Natural killer cell treated with Interleukin-12 subunit alpha and Interleukin-12 subunit beta and Interleukin-15 and Interleukin-18, amount 100 ng/mL, for 72 hours (primary cell): ENCODE measurements at regions not wholly inside any gene's neighbourhood (a gene's known extent, or its start where the extent isn't known, plus 50 kb on each side); places are given as distances from the start of the nearest gene placed in this dataset.

Experiments used
- ATAC-seq, 2 donors: fragments of 150-1000 bp; cut with Tn5 transposase in 1 of 2; sonication (Bioruptor Pico), chemical (Tn5 transposase) in 1 of 2; 2 replicates each; pipeline ENCODE4 v1.10.0; 2021
- DNase-seq: peaks from one replicate; pipeline ENCODE4 v3.0.0; 2022; ENCODE audit warnings: low spot score
- H3K27ac Mint-ChIP-seq, 2 donors: 1 replicate in 1 of 2; 2 replicates in 1 of 2; pipeline ENCODE4 v1.8.0; 2022; ENCODE audit warnings: mixed read lengths in 2 of 2, mild to moderate bottlenecking in 1 of 2, moderate library complexity in 1 of 2
- H3K27me3 Mint-ChIP-seq, 2 donors: 1 replicate in 1 of 2; 2 replicates in 1 of 2; pipeline ENCODE4 v1.8.0; 2022; ENCODE audit warnings: mixed read lengths in 2 of 2
- H3K36me3 Mint-ChIP-seq: one replicate; pipeline ENCODE4 v1.8.0; 2022; ENCODE audit warnings: mixed read lengths
- H3K4me1 Mint-ChIP-seq, 2 donors: 1 replicate in 1 of 2; 2 replicates in 1 of 2; pipeline ENCODE4 v1.8.0; 2022; ENCODE audit warnings: low read depth in 2 of 2, mixed read lengths in 2 of 2, mild to moderate bottlenecking in 1 of 2
- H3K4me3 Mint-ChIP-seq: one replicate; pipeline ENCODE4 v1.8.0; 2022; ENCODE audit warnings: mixed read lengths
- H3K9me3 Mint-ChIP-seq: 2 replicates; pipeline ENCODE4 v1.8.0; 2022; ENCODE audit warnings: mixed read lengths

DNA sequence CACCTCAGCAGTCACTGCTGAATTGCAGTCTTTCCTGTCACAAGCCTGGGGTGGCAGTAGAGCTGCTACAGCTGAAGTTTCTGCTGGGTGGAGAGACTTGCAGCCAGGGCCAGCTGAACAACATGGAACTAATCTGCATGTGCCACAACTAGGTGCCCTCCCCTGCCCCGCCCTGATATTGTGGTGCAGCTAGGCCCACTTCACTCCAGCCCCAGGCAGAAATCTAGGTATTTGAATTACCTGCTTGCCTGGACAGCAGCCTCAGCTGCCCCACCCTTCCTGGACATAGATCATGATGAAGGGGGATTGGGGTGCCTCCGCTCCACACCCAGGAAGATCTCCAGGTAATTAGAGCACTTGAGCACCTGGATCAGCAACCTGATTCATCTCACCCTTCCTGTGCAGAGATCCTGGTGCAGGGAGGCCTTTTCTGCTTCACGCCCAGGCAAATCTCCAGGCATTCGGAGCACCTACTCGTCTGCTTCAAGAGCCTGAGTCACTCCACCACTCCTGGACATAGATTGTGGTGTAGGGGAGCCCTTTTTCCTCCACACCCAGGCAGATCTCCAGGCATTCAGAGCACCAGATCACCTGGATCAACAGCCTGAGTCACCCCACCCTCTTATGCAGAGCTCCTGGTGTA is 477.0 kb downstream of the SOX5 start:
- H3K4me1 Mint-ChIP-seq = no peaks in the 10 kb centered on the region
- DNase-seq (no peak), ATAC-seq (no peak)
- no peak overlapping the region for H3K4me3 Mint-ChIP-seq
- peaks cover 19% of the 10 kb centered on the region for H3K9me3 Mint-ChIP-seq
- peaks cover 9% of the 10 kb centered on the region for H3K36me3 Mint-ChIP-seq
- no peak overlapping the region for H3K27ac Mint-ChIP-seq
- no peaks in the 10 kb centered on the region for H3K27me3 Mint-ChIP-seq

DNA sequence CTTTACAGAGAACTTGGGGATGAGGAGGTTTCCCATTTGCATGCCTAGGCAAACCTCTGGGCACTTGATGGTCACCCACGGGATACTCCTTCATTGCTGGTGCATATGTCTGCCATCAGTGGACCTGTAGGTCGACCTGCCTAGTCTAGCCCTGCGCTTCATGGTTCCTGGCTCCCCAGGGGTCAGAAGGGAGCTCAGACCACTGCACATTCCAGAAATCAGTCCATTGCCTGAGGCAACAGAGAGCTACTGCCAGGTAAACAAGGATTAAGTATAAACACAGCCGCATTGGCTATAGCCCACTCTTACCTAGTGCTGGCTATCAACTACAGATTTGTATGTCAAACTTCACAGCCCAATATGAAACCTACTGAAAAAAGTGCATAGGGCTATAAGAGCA is 476.4 kb downstream of the SOX5 start:
- no peak for ATAC-seq
- no peak overlapping the region for H3K4me3 Mint-ChIP-seq
- H3K27ac Mint-ChIP-seq = no peak overlapping the region
- H3K27me3 Mint-ChIP-seq = no peaks in the 10 kb centered on the region
- no peaks in the 10 kb centered on the region for H3K4me1 Mint-ChIP-seq
- DNase-seq = no peak
- peaks cover 9% of the 10 kb centered on the region for H3K36me3 Mint-ChIP-seq
- H3K9me3 Mint-ChIP-seq = peaks cover 23% of the 10 kb centered on the region

DNA sequence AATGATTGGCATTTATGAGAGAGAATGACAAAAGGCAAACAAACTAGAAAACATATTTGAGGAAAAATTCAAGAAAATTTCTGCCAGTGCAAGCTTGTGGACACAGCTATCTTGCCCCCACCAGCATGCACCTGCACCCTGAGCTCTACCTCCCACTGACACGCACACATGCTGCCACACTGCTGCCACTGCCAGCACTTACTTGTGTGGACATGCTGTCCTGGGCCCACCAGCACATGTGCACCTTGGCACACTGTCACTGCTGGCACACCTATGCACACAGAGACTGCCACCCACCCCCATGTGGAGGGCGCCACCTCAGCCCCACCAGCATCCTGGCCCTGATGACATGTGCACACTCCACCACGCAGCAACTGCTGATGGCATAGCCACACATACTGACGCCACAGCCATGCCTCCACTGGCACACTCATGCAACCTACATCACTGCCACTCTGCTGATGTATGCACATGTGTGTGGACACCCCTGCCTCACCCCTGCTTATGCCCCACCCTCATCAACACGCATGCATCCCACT is 475.0 kb downstream of the SOX5 start:
- Mint-ChIP-seq H3K27ac (no peak overlapping the region), H3K4me1 (no peaks in the 10 kb centered on the region), H3K27me3 (no peaks in the 10 kb centered on the region), H3K36me3 (peaks cover 9% of the 10 kb centered on the region), H3K9me3 (peaks cover 25% of the 10 kb centered on the region), H3K4me3 (no peak overlapping the region)
- DNase-seq = no peak
- peak in 1 of 2 donors; percentile 43 for ATAC-seq
